ENCODE measurements at regions not wholly inside any gene's neighbourhood (a gene's known extent, or its start where the extent isn't known, plus 50 kb on each side); places are given as distances from the start of the nearest gene placed in this dataset.

- no peak for TF ChIP-seq POLR2A (IDR thresholded peaks at IDR 0.05)
- no peak for TF ChIP-seq CTCF (IDR thresholded peaks at IDR 0.05)
Observed at GRCh38 chr11:116240710-116241109, 532.1 kb downstream of the BUD13 start.
